ENCODE measurements at regions not wholly inside any gene's neighbourhood (a gene's known extent, or its start where the extent isn't known, plus 50 kb on each side); places are given as distances from the start of the nearest gene placed in this dataset.

GRCh38 chr12:84727961-84728360 lies 184.6 kb downstream of the SLC6A15 start:
- TF ChIP-seq CTCF (IDR thresholded peaks at IDR 0.05; ENCODE audit: unreplicated experiment in 3 of 3): no peak
- H3K9me3 Mint-ChIP-seq: no peaks in the 10 kb centered on the region
- H3K27ac Mint-ChIP-seq: peak overlapping the region in 1 of 3 experiments; percentile 64
- H3K27me3 Mint-ChIP-seq (ENCODE audit: low read depth): no peaks in the 10 kb centered on the region
- no peak overlapping the region for H3K4me3 Mint-ChIP-seq
- H3K4me1 Mint-ChIP-seq: peaks cover 5% of the 10 kb centered on the region
- no peaks in the 10 kb centered on the region for H3K36me3 Mint-ChIP-seq (ENCODE audit: low read depth)

DNA sequence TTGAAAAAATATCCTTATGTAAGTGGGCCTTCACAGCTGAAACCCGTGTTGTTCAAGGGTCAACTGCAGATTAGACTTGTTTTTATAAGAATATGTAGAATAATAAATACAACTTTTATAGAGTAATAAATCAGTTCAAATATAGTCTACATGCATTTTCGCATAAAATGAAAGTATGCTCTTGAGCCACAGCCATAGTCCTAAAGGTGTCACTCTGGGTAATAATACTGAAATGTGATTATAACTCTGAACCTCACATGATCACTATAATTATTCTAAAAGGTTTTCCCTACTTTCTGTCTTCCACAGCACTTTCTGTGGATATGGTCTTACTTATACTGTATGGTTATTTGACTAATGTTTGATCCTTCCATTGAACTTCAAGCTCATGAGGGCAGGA lies 185.8 kb downstream of the SLC6A15 start:
- Mint-ChIP-seq H3K27ac (peak overlapping the region in 1 of 3 experiments; percentile 86), H3K4me3 (no peak overlapping the region), H3K9me3 (no peaks in the 10 kb centered on the region), H3K27me3 (ENCODE audit: low read depth) (no peaks in the 10 kb centered on the region), H3K36me3 (ENCODE audit: low read depth) (no peaks in the 10 kb centered on the region), H3K4me1 (peaks cover 5% of the 10 kb centered on the region)
- no peak for TF ChIP-seq CTCF (IDR thresholded peaks at IDR 0.05; ENCODE audit: unreplicated experiment in 3 of 3)

DNA sequence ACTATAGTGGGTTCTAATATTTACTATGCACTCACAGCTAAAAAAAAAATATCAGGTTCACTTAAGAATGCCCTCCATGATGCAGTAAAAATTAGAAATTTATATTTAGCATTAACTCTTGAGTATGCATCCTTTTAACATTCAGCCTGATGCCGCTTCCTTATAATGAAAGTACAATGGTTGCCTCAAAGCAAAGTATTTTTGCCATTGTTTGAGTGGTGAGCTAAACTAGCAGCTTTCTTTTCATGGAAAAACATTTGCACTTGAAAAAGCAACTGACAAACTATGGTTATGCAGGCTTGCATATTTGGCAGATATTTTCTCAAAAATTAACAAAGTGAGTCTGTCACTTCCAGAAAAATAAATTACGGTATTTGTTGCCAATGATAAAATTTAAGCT lies 188.6 kb downstream of the SLC6A15 start:
- Mint-ChIP-seq H3K36me3 (ENCODE audit: low read depth) (no peaks in the 10 kb centered on the region), H3K9me3 (no peaks in the 10 kb centered on the region), H3K27me3 (ENCODE audit: low read depth) (no peaks in the 10 kb centered on the region), H3K4me3 (no peak overlapping the region), H3K27ac (no peak overlapping the region), H3K4me1 (peaks cover 5% of the 10 kb centered on the region)
- TF ChIP-seq CTCF (IDR thresholded peaks at IDR 0.05; ENCODE audit: unreplicated experiment in 3 of 3): no peak

GRCh38 chr12:84719997-84720396 lies 192.6 kb downstream of the SLC6A15 start:
- no peaks in the 10 kb centered on the region for H3K36me3 Mint-ChIP-seq (ENCODE audit: low read depth)
- H3K27ac Mint-ChIP-seq: no peak overlapping the region
- TF ChIP-seq CTCF (IDR thresholded peaks at IDR 0.05; ENCODE audit: unreplicated experiment in 3 of 3): no peak

DNA sequence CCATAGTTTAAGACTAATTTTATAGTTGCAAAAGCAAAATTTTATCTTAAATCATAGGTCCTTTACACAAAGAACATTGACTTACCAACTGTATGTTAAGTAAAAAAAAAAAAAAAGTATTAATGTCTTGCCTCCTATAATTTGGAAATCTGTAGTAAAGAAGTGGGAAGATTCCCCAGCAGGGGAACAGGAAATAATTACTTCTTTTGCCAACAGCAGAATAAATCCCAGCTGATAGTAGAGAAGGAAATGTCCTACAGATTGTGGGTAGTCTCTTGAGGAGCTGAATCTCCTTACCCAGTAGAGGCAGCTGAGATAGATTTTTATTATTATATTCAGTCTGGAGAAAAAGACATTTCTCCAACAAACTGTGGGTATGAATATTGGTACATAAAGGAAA lies 193.7 kb downstream of the SLC6A15 start:
- no peak for TF ChIP-seq CTCF (IDR thresholded peaks at IDR 0.05; ENCODE audit: unreplicated experiment in 3 of 3)
- Mint-ChIP-seq H3K4me3 (no peak overlapping the region), H3K36me3 (ENCODE audit: low read depth) (no peaks in the 10 kb centered on the region), H3K27ac (no peak overlapping the region), H3K27me3 (ENCODE audit: low read depth) (no peaks in the 10 kb centered on the region), H3K9me3 (no peaks in the 10 kb centered on the region), H3K4me1 (no peaks in the 10 kb centered on the region)

More at GRCh38 chr12:84719997-84720396, 192.6 kb downstream of the SLC6A15 start:
- Mint-ChIP-seq H3K4me3 (no peak overlapping the region), H3K9me3 (no peaks in the 10 kb centered on the region), H3K4me1 (no peaks in the 10 kb centered on the region), H3K27me3 (ENCODE audit: low read depth) (no peaks in the 10 kb centered on the region)

- Mint-ChIP-seq H3K4me1 (no peaks in the 10 kb centered on the region), H3K4me3 (no peak overlapping the region), H3K36me3 (ENCODE audit: low read depth) (no peaks in the 10 kb centered on the region), H3K27me3 (ENCODE audit: low read depth) (no peaks in the 10 kb centered on the region), H3K9me3 (no peaks in the 10 kb centered on the region), H3K27ac (no peak overlapping the region)
- TF ChIP-seq CTCF (IDR thresholded peaks at IDR 0.05; ENCODE audit: unreplicated experiment in 3 of 3): no peak
These were observed 199.9 kb downstream of the SLC6A15 start for GRCh38 chr12:84712747-84713146.
